ENCODE measurements at regions not wholly inside any gene's neighbourhood (a gene's known extent, or its start where the extent isn't known, plus 50 kb on each side); places are given as distances from the start of the nearest gene placed in this dataset.

- H3K9me3 ChIP-seq, result no peaks in the 10 kb centered on the region
- no peak for DNase-seq
- H3K4me1 ChIP-seq, result no peaks in the 10 kb centered on the region
- intact Hi-C loops (cut with DNase I; ENCODE audit: low total_unique reads), result no loop called here
- no peak overlapping the region for H3K27ac ChIP-seq
- no peak overlapping the region for H3K4me3 ChIP-seq
- TF ChIP-seq POLR2A (IDR thresholded peaks at IDR 0.05), result no peak
- TF ChIP-seq, protein P1, sequence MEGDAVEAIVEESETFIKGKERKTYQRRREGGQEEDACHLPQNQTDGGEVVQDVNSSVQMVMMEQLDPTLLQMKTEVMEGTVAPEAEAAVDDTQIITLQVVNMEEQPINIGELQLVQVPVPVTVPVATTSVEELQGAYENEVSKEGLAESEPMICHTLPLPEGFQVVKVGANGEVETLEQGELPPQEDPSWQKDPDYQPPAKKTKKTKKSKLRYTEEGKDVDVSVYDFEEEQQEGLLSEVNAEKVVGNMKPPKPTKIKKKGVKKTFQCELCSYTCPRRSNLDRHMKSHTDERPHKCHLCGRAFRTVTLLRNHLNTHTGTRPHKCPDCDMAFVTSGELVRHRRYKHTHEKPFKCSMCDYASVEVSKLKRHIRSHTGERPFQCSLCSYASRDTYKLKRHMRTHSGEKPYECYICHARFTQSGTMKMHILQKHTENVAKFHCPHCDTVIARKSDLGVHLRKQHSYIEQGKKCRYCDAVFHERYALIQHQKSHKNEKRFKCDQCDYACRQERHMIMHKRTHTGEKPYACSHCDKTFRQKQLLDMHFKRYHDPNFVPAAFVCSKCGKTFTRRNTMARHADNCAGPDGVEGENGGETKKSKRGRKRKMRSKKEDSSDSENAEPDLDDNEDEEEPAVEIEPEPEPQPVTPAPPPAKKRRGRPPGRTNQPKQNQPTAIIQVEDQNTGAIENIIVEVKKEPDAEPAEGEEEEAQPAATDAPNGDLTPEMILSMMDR (IDR thresholded peaks at IDR 0.05), result no peak
- no peaks in the 10 kb centered on the region for H3K27me3 ChIP-seq
- no peaks in the 10 kb centered on the region for H3K36me3 ChIP-seq
Measured at GRCh38 chr21:41638201-41638790, 128.6 kb downstream of the RIPK4 start.

DNA sequence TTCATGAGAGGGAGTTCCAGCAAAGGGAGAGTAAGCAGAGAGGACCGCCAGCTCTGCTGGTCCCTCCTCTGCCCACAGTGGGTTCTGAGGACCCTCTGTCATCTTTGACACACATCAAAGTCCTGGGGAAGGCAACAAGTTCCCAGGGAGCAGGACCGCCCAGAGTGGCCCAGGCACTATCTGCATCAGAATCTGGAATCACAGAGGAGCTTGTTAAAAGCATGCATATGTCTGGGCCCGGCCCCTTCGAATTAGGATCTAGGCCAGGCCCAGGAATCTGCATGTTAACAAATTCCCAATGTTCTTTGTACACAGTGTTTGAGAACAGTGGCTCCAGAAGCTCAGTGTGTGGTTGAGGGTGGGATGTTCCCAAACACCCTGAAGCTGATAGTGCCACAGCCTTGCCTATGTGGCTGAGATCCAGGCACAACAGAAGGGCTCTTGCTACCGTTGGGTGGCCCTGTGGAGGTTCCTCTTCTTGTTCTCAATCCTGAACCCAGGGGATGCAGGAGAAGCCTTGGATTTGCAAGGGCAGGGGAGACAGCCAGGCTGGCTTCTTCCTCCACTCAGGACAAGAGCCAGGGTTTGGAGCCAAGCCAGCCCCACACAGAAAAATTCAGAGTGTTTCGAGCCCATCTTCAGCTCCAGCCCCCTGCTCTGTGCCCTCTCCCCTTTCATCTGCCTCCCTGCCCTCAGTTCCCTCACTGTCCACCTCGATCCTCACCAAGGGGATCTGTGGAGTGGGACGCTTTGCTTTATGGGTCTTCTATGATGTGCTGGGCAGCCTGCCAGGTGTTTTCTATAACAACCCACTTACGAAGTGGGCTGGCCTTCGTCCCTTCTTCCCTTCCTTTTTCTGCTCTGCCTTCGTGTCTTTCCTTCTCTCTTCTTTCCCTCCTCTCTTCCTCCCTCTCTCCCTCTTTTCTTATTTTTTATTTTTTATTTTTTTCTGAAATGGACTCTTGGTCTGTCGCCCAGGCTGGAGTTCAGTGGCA lies 129.0 kb upstream of the TMPRSS2 start:
- no peaks in the 10 kb centered on the region for H3K27me3 ChIP-seq
- intact Hi-C loops (cut with DNase I; ENCODE audit: low total_unique reads), result no loop called here
- no peak for DNase-seq
- TF ChIP-seq, protein P1 (IDR thresholded peaks at IDR 0.05), result no peak
- TF ChIP-seq POLR2A (IDR thresholded peaks at IDR 0.05), result no peak
- no peak overlapping the region for H3K27ac ChIP-seq
- H3K36me3 ChIP-seq, result no peaks in the 10 kb centered on the region
- H3K4me1 ChIP-seq, result no peaks in the 10 kb centered on the region
- H3K4me3 ChIP-seq, result no peak overlapping the region
- no peaks in the 10 kb centered on the region for H3K9me3 ChIP-seq

- DNase-seq, result no peak
- no peaks in the 10 kb centered on the region for H3K36me3 ChIP-seq
- H3K27ac ChIP-seq, result no peak overlapping the region
- intact Hi-C loops (cut with DNase I; ENCODE audit: low total_unique reads), result no loop called here
- TF ChIP-seq, protein P1 (IDR thresholded peaks at IDR 0.05), result no peak
- TF ChIP-seq POLR2A (IDR thresholded peaks at IDR 0.05), result no peak
- no peaks in the 10 kb centered on the region for H3K4me1 ChIP-seq
- no peak overlapping the region for H3K4me3 ChIP-seq
- no peaks in the 10 kb centered on the region for H3K27me3 ChIP-seq
- H3K9me3 ChIP-seq, result no peaks in the 10 kb centered on the region
Measured at GRCh38 chr21:41635874-41636273, 127.9 kb upstream of the TMPRSS2 start.

GRCh38 chr21:41634858-41635257 lies 126.9 kb upstream of the TMPRSS2 start:
- intact Hi-C loops (cut with DNase I; ENCODE audit: low total_unique reads), result no loop called here
- Histone ChIP-seq H3K4me1 (no peaks in the 10 kb centered on the region), H3K9me3 (no peaks in the 10 kb centered on the region), H3K27ac (no peak overlapping the region), H3K36me3 (no peaks in the 10 kb centered on the region), H3K27me3 (no peaks in the 10 kb centered on the region), H3K4me3 (no peak overlapping the region)
- DNase-seq, result no peak
- TF ChIP-seq, protein P1 (IDR thresholded peaks at IDR 0.05), result no peak
- TF ChIP-seq POLR2A (IDR thresholded peaks at IDR 0.05), result no peak

- TF ChIP-seq POLR2A (IDR thresholded peaks at IDR 0.05), result no peak
- TF ChIP-seq, protein P1 (IDR thresholded peaks at IDR 0.05), result no peak
- Histone ChIP-seq H3K27ac (no peak overlapping the region), H3K9me3 (no peaks in the 10 kb centered on the region), H3K27me3 (no peaks in the 10 kb centered on the region), H3K4me3 (no peak overlapping the region), H3K4me1 (no peaks in the 10 kb centered on the region), H3K36me3 (no peaks in the 10 kb centered on the region)
- intact Hi-C loops (cut with DNase I; ENCODE audit: low total_unique reads), result no loop called here
- DNase-seq, result no peak
Measured at GRCh38 chr21:41634211-41634694, 126.3 kb upstream of the TMPRSS2 start.

Measured in uterus (tissue), 3 donors.